Panc1 (cell line): ENCODE measurements at regions not wholly inside any gene's neighbourhood (a gene's known extent, or its start where the extent isn't known, plus 50 kb on each side); places are given as distances from the start of the nearest gene placed in this dataset.
A peak's percentile ranks its signal among the peaks of the same experiment; 100 is the strongest.

ENCODE experiments used
- ATAC-seq: fragments of 200-7000 bp; cut with Tn5 transposase; 2 replicates; pipeline ENCODE4 v1.9.1; 2020; ENCODE audit warnings: mild to moderate bottlenecking, moderate library complexity
- BruUV-seq: library from RNA; stranded (reverse); fragments of 400-500 nt; replicated peaks from 2 replicates; lab custom pipeline; 2021; lab: Mats Ljungman, UMichigan
- CTCF ChIA-PET: fragments of 300-600 bp; sonication (Branson Sonifier 250); formaldehyde crosslinking; loops from one replicate; lab custom pipeline; 2022; ENCODE audit warnings: antibody characterized with exemption; lab: Charles Lee
- POLR2A ChIA-PET: fragments of 300-600 bp; sonication (Branson Sonifier 250); formaldehyde crosslinking; loops from one replicate; lab custom pipeline; 2022; ENCODE audit warnings: antibody characterized with exemption; lab: Charles Lee
- DNase-seq: peaks from one replicate; pipeline ENCODE4 v3.0.0-alpha.2; 2010; ENCODE audit warnings: low read depth, low spot score
- H3K27ac ChIP-seq: 2 replicates; pipeline ENCODE4 v1.5.1; 2011; ENCODE audit warnings: mild to moderate bottlenecking, low read length, inconsistent platforms
- H3K27me3 ChIP-seq: fragments of 200-500 bp; sonication (Bioruptor generic); 2 replicates; pipeline ENCODE4 v1.6.0; 2014; ENCODE audit warnings: low read length, inconsistent platforms; ENCODE audit not compliant: control insufficient read depth, insufficient read depth
- H3K36me3 ChIP-seq: fragments of 200-500 bp; sonication (Bioruptor generic); 2 replicates; pipeline ENCODE4 v1.5.1; 2014; ENCODE audit warnings: inconsistent platforms, mild to moderate bottlenecking, low read length, moderate library complexity; ENCODE audit not compliant: control insufficient read depth, insufficient read depth
- H3K4me1 ChIP-seq: 2 replicates; pipeline ENCODE4 v1.5.1; 2011; ENCODE audit warnings: inconsistent platforms, mild to moderate bottlenecking, low read length, moderate library complexity; ENCODE audit not compliant: control insufficient read depth, insufficient read depth
- H3K4me3 ChIP-seq, 2 experiments: 2 replicates each; pipeline ENCODE4 v1.5.1; 2011 to 2012; ENCODE audit warnings: low read depth in 2 of 2, low read length in 2 of 2, mild to moderate bottlenecking in 2 of 2, inconsistent platforms in 1 of 2, moderate library complexity in 1 of 2
- H3K9me3 ChIP-seq: fragments of 200-500 bp; sonication (Bioruptor generic); 2 replicates; pipeline ENCODE4 v1.5.1; 2014; ENCODE audit warnings: low read depth, mild to moderate bottlenecking, inconsistent platforms, low read length, moderate library complexity; ENCODE audit not compliant: control insufficient read depth, insufficient read depth
- POLR2AphosphoS5 ChIP-seq: IDR thresholded peaks from 2 replicates; pipeline ENCODE4 v1.6.1; 2012; ENCODE audit warnings: mild to moderate bottlenecking, low read depth, low read length, moderate library complexity
- REST ChIP-seq, 2 experiments: IDR thresholded peaks; 2 replicates each; pipeline ENCODE4 v1.6.1; 2011 to 2012; ENCODE audit warnings: low read depth in 2 of 2, control low read depth in 1 of 2, low read length in 1 of 2, mild to moderate bottlenecking in 1 of 2, moderate library complexity in 1 of 2; ENCODE audit not compliant: insufficient read depth in 1 of 2
- SIN3A ChIP-seq: IDR thresholded peaks from 2 replicates; pipeline ENCODE4 v1.6.1; 2012; ENCODE audit warnings: low read depth, mild to moderate bottlenecking, low read length, moderate library complexity, borderline replicate concordance; ENCODE audit not compliant: insufficient read depth
- TCF7L2 ChIP-seq: IDR thresholded peaks from 2 replicates; pipeline ENCODE4 v1.6.1; 2011; ENCODE audit warnings: mild to moderate bottlenecking, low read depth, low read length, inconsistent platforms
- in situ Hi-C: cut with HindIII; loops from 2 replicates; pipeline ENCODE4 v1.10.0; 2016; ENCODE audit warnings: low sequenced_read_pairs, low pct_unique_long_range_greater_than_20kb
- intact Hi-C: fragments of 100-400 bp; cut with micrococcal nuclease; formaldehyde crosslinking; loops from one replicate; pipeline ENCODE4 v1.10.0; 2022; ENCODE audit not compliant: unreplicated experiment
- TF ChIP-seq, protein P1 (sequence below): fragments of 450-650 bp; IDR thresholded peaks from 2 replicates; pipeline ENCODE4 v1.5.1; 2017; ENCODE audit warnings: mild to moderate bottlenecking

DNA sequence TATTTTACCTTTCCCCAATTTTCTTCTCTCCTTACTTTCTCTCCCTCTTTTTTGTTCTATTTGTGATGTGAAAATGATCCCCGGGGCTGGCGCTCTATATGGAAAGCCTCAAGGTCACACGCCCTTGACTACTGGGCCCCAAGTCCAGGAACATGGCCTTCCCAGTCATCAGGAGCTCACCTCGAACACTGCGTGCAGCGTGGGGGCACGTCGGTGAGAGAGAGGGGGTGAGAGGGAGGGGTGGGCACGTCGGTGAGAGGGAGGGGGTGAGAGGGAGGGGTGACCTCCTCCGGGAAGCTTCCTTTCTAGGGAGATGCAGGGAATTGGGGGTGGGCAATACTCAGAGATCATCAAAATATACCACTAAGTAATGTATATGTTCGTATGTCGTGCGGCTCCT, 94.6 kb upstream of the TMPRSS2 start:
- TF ChIP-seq, protein P1, sequence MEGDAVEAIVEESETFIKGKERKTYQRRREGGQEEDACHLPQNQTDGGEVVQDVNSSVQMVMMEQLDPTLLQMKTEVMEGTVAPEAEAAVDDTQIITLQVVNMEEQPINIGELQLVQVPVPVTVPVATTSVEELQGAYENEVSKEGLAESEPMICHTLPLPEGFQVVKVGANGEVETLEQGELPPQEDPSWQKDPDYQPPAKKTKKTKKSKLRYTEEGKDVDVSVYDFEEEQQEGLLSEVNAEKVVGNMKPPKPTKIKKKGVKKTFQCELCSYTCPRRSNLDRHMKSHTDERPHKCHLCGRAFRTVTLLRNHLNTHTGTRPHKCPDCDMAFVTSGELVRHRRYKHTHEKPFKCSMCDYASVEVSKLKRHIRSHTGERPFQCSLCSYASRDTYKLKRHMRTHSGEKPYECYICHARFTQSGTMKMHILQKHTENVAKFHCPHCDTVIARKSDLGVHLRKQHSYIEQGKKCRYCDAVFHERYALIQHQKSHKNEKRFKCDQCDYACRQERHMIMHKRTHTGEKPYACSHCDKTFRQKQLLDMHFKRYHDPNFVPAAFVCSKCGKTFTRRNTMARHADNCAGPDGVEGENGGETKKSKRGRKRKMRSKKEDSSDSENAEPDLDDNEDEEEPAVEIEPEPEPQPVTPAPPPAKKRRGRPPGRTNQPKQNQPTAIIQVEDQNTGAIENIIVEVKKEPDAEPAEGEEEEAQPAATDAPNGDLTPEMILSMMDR, result no peak
- TF ChIP-seq SIN3A (no peak), REST (IDR thresholded peaks at IDR 0.05; ENCODE audit: insufficient read depth in 1 of 2, low read depth in 2 of 2, low read length in 1 of 2) (no peak), TCF7L2 (no peak), POLR2AphosphoS5 (no peak)

GRCh38 chr21:41601573-41602368, 93.8 kb upstream of the TMPRSS2 start:
- no TSS peak for BruUV-seq
- no peaks in the 10 kb centered on the region for H3K27me3 ChIP-seq
- ChIA-PET POLR2A (interaction anchor here (0.5 kb wide), 1 partner anchor 17 kb away, joined by 6 read pairs; no protein-coding TSS in a partner anchor), CTCF (interaction anchor here (0.6 kb wide), 1 partner anchor 10 kb away, joined by 4 read pairs; no protein-coding TSS in a partner anchor)
- DNase-seq, result no peak
- H3K4me1 ChIP-seq, result peaks cover 32% of the 10 kb centered on the region
- no peaks in the 10 kb centered on the region for H3K9me3 ChIP-seq
- H3K27ac ChIP-seq, result peak overlapping the region; percentile 81
- TF ChIP-seq TCF7L2 (0 out of 2 replicates have a peak, but pooled peaks have one; percentile 39), REST (IDR thresholded peaks at IDR 0.05; ENCODE audit: insufficient read depth in 1 of 2, low read depth in 2 of 2, low read length in 1 of 2) (no peak)
- H3K4me3 ChIP-seq, result no peak overlapping the region
- in situ Hi-C loops (loop anchor here (25.0 kb wide), 1 partner anchor 161 kb away; the partner anchor contains the start of gene RIPK4), intact Hi-C loops (no loop called here)
- no peaks in the 10 kb centered on the region for H3K36me3 ChIP-seq
- ATAC-seq, result peak; percentile 73

More for the DNA sequence above, 94.6 kb upstream of the TMPRSS2 start:
- Histone ChIP-seq H3K36me3 (no peaks in the 10 kb centered on the region), H3K27me3 (no peaks in the 10 kb centered on the region), H3K4me1 (peaks cover 32% of the 10 kb centered on the region), H3K9me3 (no peaks in the 10 kb centered on the region), H3K27ac (peak overlapping the region; percentile 81), H3K4me3 (no peak overlapping the region)
- ATAC-seq (no peak), DNase-seq (no peak)
- POLR2A ChIA-PET, result no interaction called here
- CTCF ChIA-PET, result no interaction called here
- in situ Hi-C loops, result loop anchor here (25.0 kb wide), 1 partner anchor 160 kb away; the partner anchor contains the start of gene RIPK4
- intact Hi-C loops, result no loop called here
- BruUV-seq, result no TSS peak
